ENCODE measurements at regions not wholly inside any gene's neighbourhood (a gene's known extent, or its start where the extent isn't known, plus 50 kb on each side); places are given as distances from the start of the nearest gene placed in this dataset.

- TF ChIP-seq ZSCAN5A (tag by site-specific recombination; IDR thresholded peaks at IDR 0.05) (no peak), WT1 (tag by site-specific recombination; IDR thresholded peaks at IDR 0.05) (no peak)
Measured at GRCh38 chr4:130071746-130072145, 975.8 kb downstream of the C4orf33 start (continued).

GRCh38 chr4:130073145-130073790 lies 977.3 kb downstream of the C4orf33 start:
- no peaks in the 10 kb centered on the region for H3K9me3 ChIP-seq (ENCODE audit: control insufficient read depth, insufficient read depth, low read depth, low read length)
- no peak overlapping the region for H3K27ac ChIP-seq (ENCODE audit: extremely low read depth, low read depth, low read length)
- CTCF ChIA-PET: interaction anchor here (1.1 kb wide), 1 partner anchor 29 kb away, joined by 3 read pairs; no protein-coding TSS in a partner anchor
- POLR2A ChIA-PET: no interaction called here
- no peaks in the 10 kb centered on the region for H3K4me1 ChIP-seq (ENCODE audit: control insufficient read depth, insufficient read depth, low read length)
- no peak for TF ChIP-seq ZNF558 (tag by site-specific recombination; IDR thresholded peaks at IDR 0.05)
- no peak for TF ChIP-seq ZIC2 (tag by site-specific recombination; IDR thresholded peaks at IDR 0.05)
- no peak for TF ChIP-seq ZNF350 (tag by site-specific recombination; IDR thresholded peaks at IDR 0.05)
- no peak for TF ChIP-seq ZBTB11 (tag by site-specific recombination; conservative IDR thresholded peaks at IDR 0.05; ENCODE audit: low read depth)
- TF ChIP-seq ZNF501 (tag by site-specific recombination; IDR thresholded peaks at IDR 0.05): no peak
- TF ChIP-seq PATZ1 (tag by site-specific recombination; IDR thresholded peaks at IDR 0.05): no peak
- TF ChIP-seq ZNF529 (tag by site-specific recombination; IDR thresholded peaks at IDR 0.05; ENCODE audit: insufficient replicate concordance): no peak
- TF ChIP-seq ZSCAN4 (tag by site-specific recombination; IDR thresholded peaks at IDR 0.05): no peak
- no peak for TF ChIP-seq BCL11B (tag by site-specific recombination; IDR thresholded peaks at IDR 0.05; ENCODE audit: low read depth)
- TF ChIP-seq YY1 (tag by site-specific recombination; IDR thresholded peaks at IDR 0.05): no peak
- TF ChIP-seq ZNF114 (tag by site-specific recombination; IDR thresholded peaks at IDR 0.05): no peak
- TF ChIP-seq ZNF707 (tag by site-specific recombination; IDR thresholded peaks at IDR 0.05): no peak
- TF ChIP-seq ELK4 (IDR thresholded peaks at IDR 0.05; ENCODE audit: borderline replicate concordance, low read depth, low read length): no peak
- no peak for TF ChIP-seq ZNF10 (tag by site-specific recombination; IDR thresholded peaks at IDR 0.05)
- TF ChIP-seq HOXC10 (CRISPR knock-in tag; IDR thresholded peaks at IDR 0.05): no peak
- TF ChIP-seq ZNF169 (tag by site-specific recombination; IDR thresholded peaks at IDR 0.05): no peak
- TF ChIP-seq ZNF596 (tag by site-specific recombination; IDR thresholded peaks at IDR 0.05): no peak
- TF ChIP-seq ZNF792 (tag by site-specific recombination; IDR thresholded peaks at IDR 0.05): no peak
- TF ChIP-seq HOXD13 (CRISPR knock-in tag; IDR thresholded peaks at IDR 0.05; ENCODE audit: borderline replicate concordance): no peak
- TF ChIP-seq ZNF555 (tag by site-specific recombination; conservative IDR thresholded peaks at IDR 0.05): no peak
- no peak overlapping the region for H3K4me3 ChIP-seq (ENCODE audit: low read depth, low read length)
- no peaks in the 10 kb centered on the region for H3K36me3 ChIP-seq (ENCODE audit: control insufficient read depth in 2 of 2, insufficient read depth in 1 of 2, low read length in 2 of 2)

Data from HEK293 (cell line).